ENCODE measurements at regions not wholly inside any gene's neighbourhood (a gene's known extent, or its start where the extent isn't known, plus 50 kb on each side); places are given as distances from the start of the nearest gene placed in this dataset.

- Histone ChIP-seq H3K79me1 (ENCODE audit: low read depth in 1 of 2, low read length in 2 of 2) (no peaks in the 10 kb centered on the region), H3K4me3 (ENCODE audit: insufficient read depth, low read depth, low read length) (no peak overlapping the region), H3K4ac (ENCODE audit: low read depth, low read length) (peak overlapping the region; percentile 53; the same call in 1 of the 2 replicates), H2BK5ac (ENCODE audit: low read depth, low read length, poor library complexity, severe bottlenecking) (no peak overlapping the region), H3K27me3 (ENCODE audit: control insufficient read depth, insufficient read depth, low read length) (no peaks in the 10 kb centered on the region), H3K56ac (ENCODE audit: extremely low read depth, insufficient read depth, low read length) (no peak overlapping the region), H2AK9ac (replicated peaks; ENCODE audit: low read depth, low read length, poor library complexity) (no peak overlapping the region), H3K14ac (replicated peaks; ENCODE audit: low read depth, low read length) (no peak overlapping the region), H2AFZ (replicated peaks; ENCODE audit: low read length, poor library complexity) (no peak overlapping the region), H3K18ac (ENCODE audit: low read depth, low read length) (no peak overlapping the region), H4K20me1 (ENCODE audit: insufficient read depth, low read length) (no peaks in the 10 kb centered on the region), H3K4me2 (ENCODE audit: low read depth, low read length) (no peak overlapping the region), H4K91ac (ENCODE audit: insufficient read depth, low read depth, low read length) (no peak overlapping the region), H3K27ac (ENCODE audit: insufficient read depth, low read length) (no peak overlapping the region), H3K4me1 (ENCODE audit: control insufficient read depth, insufficient read depth, low read length) (peaks cover 14% of the 10 kb centered on the region), H3K23ac (ENCODE audit: low read depth, low read length) (no peak overlapping the region), H2AK5ac (ENCODE audit: low read depth, low read length) (no peak overlapping the region; the same call in 1 of the 2 replicates), H3K36me3 (ENCODE audit: control insufficient read depth, insufficient read depth, low read length) (no peaks in the 10 kb centered on the region), H2BK120ac (ENCODE audit: low read depth, low read length) (no peak overlapping the region), H3K9ac (ENCODE audit: low read depth, low read length) (no peak overlapping the region), H4K5ac (ENCODE audit: low read depth, low read length) (no peak overlapping the region), H2BK20ac (ENCODE audit: low read depth, low read length) (no peak overlapping the region), H3K9me3 (ENCODE audit: control insufficient read depth, insufficient read depth, low read length) (peaks cover 3% of the 10 kb centered on the region; the same call in 1 of the 2 replicates), H3K9me1 (ENCODE audit: insufficient read depth, low read length) (peaks cover 14% of the 10 kb centered on the region), H4K8ac (ENCODE audit: low read depth in 2 of 2, low read length in 2 of 2) (no peak overlapping the region), H2BK15ac (ENCODE audit: low read depth, low read length) (no peak overlapping the region)
- no peak for TF ChIP-seq MAFK (IDR thresholded peaks at IDR 0.05; ENCODE audit: low read depth, low read length)
- no peak for TF ChIP-seq ELK1 (IDR thresholded peaks at IDR 0.05; ENCODE audit: borderline replicate concordance, low read depth, low read length)
- no peak for TF ChIP-seq RFX5 (IDR thresholded peaks at IDR 0.05; ENCODE audit: low read depth, low read length)
- no peak for TF ChIP-seq BHLHE40 (IDR thresholded peaks at IDR 0.05; ENCODE audit: low read depth, low read length)
- no peak for TF ChIP-seq FOS (IDR thresholded peaks at IDR 0.05; ENCODE audit: low read depth, low read length)
- no peak for TF ChIP-seq CHD1 (IDR thresholded peaks at IDR 0.05; ENCODE audit: low read depth, low read length)
- TF ChIP-seq RCOR1 (IDR thresholded peaks at IDR 0.05; ENCODE audit: insufficient replicate concordance, low read length): no peak
- no peak for TF ChIP-seq MAZ (IDR thresholded peaks at IDR 0.05; ENCODE audit: borderline replicate concordance, low read depth, low read length)
- no peak for TF ChIP-seq CEBPB (IDR thresholded peaks at IDR 0.05; ENCODE audit: low read depth, low read length)
- ChIA-PET POLR2A (ENCODE audit: unreplicated experiment) (no interaction called here), CTCF (interaction anchor here (0.6 to 1.3 kb wide), 2 partner anchors 22 to 55 kb away, joined by 4 read pairs; no protein-coding TSS in a partner anchor)
- ATAC-seq (ENCODE audit: low read depth) (no peak), DNase-seq (no peak)
- in situ Hi-C loops (cut with MboI; ENCODE audit: low sequenced_read_pairs) (no loop called here), dilution Hi-C loops (cut with HindIII; ENCODE audit: low sequenced_read_pairs, unreplicated experiment) (no loop called here), intact Hi-C loops (cut with micrococcal nuclease) (no loop called here)
- 100% methylated on average over 1 of the region's 3 CpGs; no CpG with 5 or more reads in 1 of the 2 experiments for WGBS, 2 experiments (ENCODE audit: extremely low coverage in 2 of 2, insufficient read length in 1 of 2)
- no TSS peak for BruUV-seq (replicated peaks)
These were observed 212.0 kb upstream of the JADE1 start for GRCh38 chr4:128597500-128597899.

Measured in IMR-90 (cell line).